ENCODE measurements at regions not wholly inside any gene's neighbourhood (a gene's known extent, or its start where the extent isn't known, plus 50 kb on each side); places are given as distances from the start of the nearest gene placed in this dataset.

- no peak for ATAC-seq
- no peak for TF ChIP-seq CTCF (IDR thresholded peaks at IDR 0.05)
- Histone ChIP-seq H3K9me3 (no peaks in the 10 kb centered on the region), H3K4me1 (peaks cover 0 to 3% of the 10 kb centered on the region in 2 donors), H3K4me3 (no peak overlapping the region), H3K27me3 (peaks cover 0 to 28% of the 10 kb centered on the region in 2 donors), H3K27ac (no peak overlapping the region), H3K36me3 (no peaks in the 10 kb centered on the region)
- intact Hi-C loops (cut with DNase I), result no loop called here
- peak in 1 of 4 donors; percentile 5 for DNase-seq
Measured at GRCh38 chr16:86033971-86034370, 135.0 kb downstream of the IRF8 start.

DNA sequence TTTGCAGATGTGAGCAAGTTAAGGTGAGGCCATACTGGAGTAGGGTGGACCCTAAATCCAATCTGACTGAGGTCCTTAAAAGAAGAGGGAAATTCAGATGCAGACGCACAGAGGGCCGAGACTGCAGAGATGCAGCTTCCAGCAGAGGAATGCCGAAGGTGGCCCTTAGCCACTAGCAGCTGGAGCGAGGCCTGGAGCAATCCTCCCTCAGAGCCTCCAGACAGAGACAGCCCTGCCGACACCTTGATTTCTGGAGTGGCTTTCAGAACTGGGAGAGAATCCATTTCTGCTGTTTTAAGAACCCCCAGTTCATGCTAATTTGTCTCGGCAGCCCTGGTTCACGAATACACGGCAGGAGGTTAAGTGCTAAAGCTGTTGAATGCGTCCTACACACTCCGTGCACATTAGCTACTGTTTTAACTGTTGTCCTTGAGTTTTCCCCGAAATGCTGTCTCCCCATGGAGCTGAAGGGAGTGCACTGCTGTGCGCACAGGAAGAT, 135.5 kb downstream of the IRF8 start:
- H3K27me3 ChIP-seq, result peaks cover 0 to 26% of the 10 kb centered on the region in 2 donors
- peak in 1 of 4 donors; percentile 15 for DNase-seq
- no peak for TF ChIP-seq CTCF (IDR thresholded peaks at IDR 0.05)

DNA sequence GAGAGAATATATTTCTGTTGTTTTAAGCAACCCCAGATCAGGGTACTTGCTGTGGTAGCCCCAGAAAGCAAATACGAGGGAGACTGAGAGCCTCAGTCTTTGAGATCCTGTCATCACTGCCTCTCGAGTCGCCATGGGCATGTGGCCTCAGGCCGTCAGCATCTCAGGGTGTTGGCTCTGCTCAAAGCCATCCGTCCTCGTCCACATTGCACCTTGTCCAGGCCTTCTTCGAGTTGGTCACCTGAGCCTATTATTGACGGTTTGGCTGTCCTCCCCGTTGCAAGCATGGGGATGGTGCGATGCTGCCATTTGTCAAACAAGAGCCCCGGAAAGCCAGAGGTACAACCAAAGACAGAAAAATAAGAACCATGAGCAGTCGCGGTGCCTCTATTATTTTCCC, 136.9 kb downstream of the IRF8 start:
- no peak for TF ChIP-seq CTCF (IDR thresholded peaks at IDR 0.05)
- no peak overlapping the region for H3K27ac ChIP-seq
- intact Hi-C loops (cut with DNase I), result no loop called here
- H3K4me3 ChIP-seq, result no peak overlapping the region
- DNase-seq (peak in 1 of 4 donors; percentile 29), ATAC-seq (no peak)
- H3K36me3 ChIP-seq, result no peaks in the 10 kb centered on the region
- no peaks in the 10 kb centered on the region for H3K9me3 ChIP-seq
- peaks cover 0 to 21% of the 10 kb centered on the region in 2 donors for H3K27me3 ChIP-seq
- peaks cover 0 to 3% of the 10 kb centered on the region in 2 donors for H3K4me1 ChIP-seq

More for the DNA sequence above, 135.5 kb downstream of the IRF8 start:
- Histone ChIP-seq H3K4me3 (no peak overlapping the region), H3K36me3 (no peaks in the 10 kb centered on the region), H3K4me1 (peaks cover 0 to 3% of the 10 kb centered on the region in 2 donors), H3K9me3 (no peaks in the 10 kb centered on the region), H3K27ac (no peak overlapping the region)
- intact Hi-C loops (cut with DNase I), result no loop called here
- no peak for ATAC-seq

GRCh38 chr16:86037999-86038925, 139.3 kb downstream of the IRF8 start:
- Histone ChIP-seq H3K4me3 (no peak overlapping the region), H3K36me3 (no peaks in the 10 kb centered on the region), H3K27me3 (peaks cover 0 to 28% of the 10 kb centered on the region in 2 donors), H3K9me3 (no peaks in the 10 kb centered on the region), H3K27ac (peak overlapping the region in 1 of 2 donors; percentile 8), H3K4me1 (peaks cover 0 to 3% of the 10 kb centered on the region in 2 donors)
- intact Hi-C loops (cut with DNase I), result no loop called here
- TF ChIP-seq CTCF (IDR thresholded peaks at IDR 0.05), result no peak
- DNase-seq, result peak in 1 of 4 donors; percentile 31
- ATAC-seq, result no peak

GRCh38 chr16:86038926-86039310, 140.0 kb downstream of the IRF8 start:
- Histone ChIP-seq H3K36me3 (no peaks in the 10 kb centered on the region), H3K9me3 (no peaks in the 10 kb centered on the region), H3K27me3 (peaks cover 0 to 29% of the 10 kb centered on the region in 2 donors), H3K4me1 (peaks cover 0 to 3% of the 10 kb centered on the region in 2 donors), H3K4me3 (no peak overlapping the region), H3K27ac (no peak overlapping the region)
- no peak for TF ChIP-seq CTCF (IDR thresholded peaks at IDR 0.05)
- intact Hi-C loops (cut with DNase I), result no loop called here
- DNase-seq (peak in 1 of 4 donors; percentile 22), ATAC-seq (no peak)
